CD4-positive, alpha-beta T cell treated with Interferon gamma for 1 hour (primary cell): ENCODE measurements at regions not wholly inside any gene's neighbourhood (a gene's known extent, or its start where the extent isn't known, plus 50 kb on each side); places are given as distances from the start of the nearest gene placed in this dataset.

Experiments
- DNase-seq: peaks from one replicate; pipeline ENCODE4 v3.0.0-alpha.2; 2020

- DNase-seq: no peak
These were observed 223.2 kb upstream of the FOXF1 start for GRCh38 chr16:86286991-86287663.

DNA sequence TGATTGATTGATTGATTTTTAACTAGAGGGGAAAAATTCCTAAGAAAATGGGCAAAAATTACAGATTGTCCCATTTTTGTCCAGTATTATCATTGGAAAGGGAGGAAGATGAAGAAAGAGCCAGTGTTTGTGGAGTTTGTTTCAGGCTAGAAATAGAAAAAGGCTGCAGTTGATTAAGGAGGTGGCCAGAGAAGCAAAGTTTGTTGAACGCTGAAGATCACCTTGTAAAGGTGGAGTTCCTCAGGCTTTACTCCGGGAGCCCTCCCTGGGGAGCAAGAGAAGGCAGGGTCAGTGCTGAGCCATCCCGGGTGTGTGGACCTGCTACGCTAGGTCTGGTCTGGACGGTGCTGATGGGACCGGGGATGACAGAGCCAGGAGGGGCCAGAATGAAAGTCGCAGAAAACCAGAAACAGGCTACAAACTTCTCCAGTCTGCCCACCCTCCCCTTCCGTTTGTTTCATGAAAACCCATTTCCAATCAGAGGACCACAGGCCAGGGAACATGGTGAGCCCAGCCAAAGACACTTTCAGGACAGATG lies 222.6 kb upstream of the FOXF1 start:
- no peak for DNase-seq

GRCh38 chr16:86288716-86289294 lies 221.5 kb upstream of the FOXF1 start:
- DNase-seq: no peak

GRCh38 chr16:86289304-86289703 lies 221.0 kb upstream of the FOXF1 start:
- no peak for DNase-seq

- no peak for DNase-seq
These were observed 220.4 kb upstream of the FOXF1 start for GRCh38 chr16:86289907-86290306.

- DNase-seq: no peak
These were observed 218.8 kb upstream of the FOXF1 start for GRCh38 chr16:86291491-86291890.

DNA sequence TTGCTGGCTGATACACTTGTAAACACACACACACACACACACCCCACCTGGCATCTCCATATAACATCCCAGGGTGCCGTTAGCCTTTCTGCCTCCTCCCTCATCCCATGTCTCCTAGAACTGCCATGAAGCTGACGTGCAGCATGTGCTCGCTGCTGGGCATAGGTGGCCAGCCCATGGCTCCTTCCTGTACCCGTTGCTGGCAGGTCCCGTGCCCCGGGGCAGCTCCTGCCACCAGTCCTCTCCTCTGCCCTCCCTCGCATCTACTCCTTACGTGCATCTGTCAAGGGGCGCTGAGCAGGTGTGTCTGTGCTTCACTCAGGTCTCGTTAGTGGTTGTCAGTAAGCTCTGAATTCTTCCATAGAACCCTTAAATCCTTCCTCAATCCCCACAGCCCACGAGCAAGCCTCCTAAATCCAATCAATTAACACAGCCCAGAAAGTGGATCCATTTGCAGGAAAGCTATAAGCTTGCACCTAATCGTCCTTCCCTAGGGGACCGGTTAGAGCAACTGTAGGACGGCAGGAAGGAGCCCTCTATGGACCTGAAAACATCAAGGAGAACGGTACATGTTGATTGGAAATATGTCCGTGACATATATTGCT lies 218.1 kb upstream of the FOXF1 start:
- DNase-seq: no peak

DNA sequence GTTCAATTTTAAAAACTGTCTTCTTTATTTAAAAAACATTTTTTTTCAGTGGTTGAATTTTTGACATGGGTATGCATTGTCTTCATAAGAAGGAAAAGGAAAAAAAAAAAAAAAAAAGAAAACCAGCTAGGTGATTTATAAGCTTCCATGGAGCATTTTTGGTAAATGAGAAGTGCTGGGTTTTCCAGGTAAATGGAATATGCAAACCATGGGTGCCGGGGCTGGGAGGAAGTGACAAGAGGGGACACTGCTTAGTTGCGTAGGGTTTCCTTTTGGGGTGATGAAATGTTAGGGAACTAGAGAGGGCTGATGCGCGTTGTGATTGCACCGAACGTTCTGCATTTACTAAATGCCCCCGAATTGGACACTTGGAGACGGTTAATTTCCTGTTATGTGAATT lies 217.4 kb upstream of the FOXF1 start:
- DNase-seq: no peak

- DNase-seq: no peak
These were observed 216.4 kb upstream of the FOXF1 start for GRCh38 chr16:86293906-86294305.

GRCh38 chr16:86294535-86295196 lies 215.7 kb upstream of the FOXF1 start:
- DNase-seq: no peak

- no peak for DNase-seq
These were observed 214.1 kb upstream of the FOXF1 start for GRCh38 chr16:86296256-86296655.

- no peak for DNase-seq
These were observed 212.9 kb upstream of the FOXF1 start for GRCh38 chr16:86297391-86297790.

DNA sequence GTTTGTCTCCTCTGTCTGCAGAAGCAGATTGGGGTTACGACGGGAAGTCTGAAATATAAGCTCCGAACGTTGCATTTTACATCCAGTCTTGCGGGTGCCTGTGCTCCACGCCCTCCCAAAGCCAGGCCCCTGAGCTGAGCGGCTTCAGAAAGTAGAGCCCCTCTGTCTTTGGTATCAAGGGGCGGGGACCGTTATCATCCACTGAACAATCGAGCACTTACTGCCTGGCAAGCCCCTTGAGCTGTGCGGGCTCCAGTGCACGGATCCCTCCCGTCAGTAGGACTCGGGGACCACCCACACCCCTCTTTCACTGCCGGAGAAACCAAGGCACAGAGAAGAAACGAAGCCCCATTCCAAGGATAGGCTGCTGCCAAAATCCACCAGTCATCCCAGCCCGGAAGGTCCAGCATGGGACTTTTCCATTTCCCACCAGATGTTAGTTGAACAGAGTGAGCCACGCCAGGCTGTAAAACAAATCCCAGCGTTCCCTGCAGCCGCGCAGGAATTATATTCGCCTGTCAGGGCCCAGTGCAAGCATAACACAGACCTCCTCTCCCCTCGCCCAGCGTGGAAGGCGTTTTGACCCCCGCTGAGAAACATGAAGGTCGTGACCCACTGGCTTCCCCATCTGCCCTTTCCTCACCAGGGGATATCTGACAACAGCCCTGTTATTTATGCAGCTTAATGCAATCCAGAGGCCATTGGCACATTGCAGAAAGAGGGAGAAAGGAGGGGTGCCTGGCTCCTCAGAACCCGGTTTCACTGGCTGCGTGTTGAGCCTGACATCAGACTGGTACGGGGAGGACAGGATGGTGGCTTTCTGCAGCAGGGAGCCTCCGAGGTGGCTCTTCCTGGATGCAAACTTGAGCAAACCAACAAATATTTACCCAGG lies 212.2 kb upstream of the FOXF1 start:
- DNase-seq: no peak

GRCh38 chr16:86298758-86299134 lies 211.6 kb upstream of the FOXF1 start:
- DNase-seq: no peak

GRCh38 chr16:86299882-86300610 lies 210.3 kb upstream of the FOXF1 start:
- no peak for DNase-seq

DNA sequence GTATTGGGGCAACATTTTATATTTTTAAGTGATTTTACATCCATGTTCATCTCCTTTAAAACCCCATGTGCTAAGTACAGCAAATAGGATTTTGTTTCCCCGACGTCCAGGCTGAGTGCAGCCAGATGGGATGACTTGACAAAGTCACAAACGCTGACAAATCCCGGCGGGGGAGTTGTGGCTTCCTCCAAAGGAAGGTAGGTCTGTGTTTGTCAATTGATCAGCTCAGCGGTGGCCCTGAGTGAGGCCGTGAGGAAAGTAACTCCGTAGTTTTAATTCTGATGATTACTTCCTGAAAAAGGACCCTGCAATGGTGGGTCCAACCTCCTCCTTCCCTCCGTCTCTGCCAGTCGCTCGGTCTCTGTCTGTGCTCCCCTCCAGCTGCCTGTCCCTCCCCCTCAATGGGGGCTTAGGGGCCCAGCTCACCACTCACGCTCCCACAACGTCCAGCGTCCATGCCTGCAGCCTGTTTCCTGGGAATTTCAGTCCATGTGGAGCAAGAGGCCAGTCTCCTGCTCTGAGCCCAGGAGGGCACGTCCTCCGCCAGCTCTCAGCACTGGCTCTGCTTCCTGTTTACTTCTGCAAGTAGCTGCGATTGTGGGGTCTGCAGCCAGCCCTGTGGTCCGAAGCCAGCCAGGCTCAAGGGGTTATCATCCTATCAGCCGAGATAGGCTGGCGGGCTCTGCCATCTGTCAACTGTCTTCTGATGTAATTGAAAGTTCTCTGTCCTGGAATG lies 209.4 kb upstream of the FOXF1 start:
- no peak for DNase-seq

DNA sequence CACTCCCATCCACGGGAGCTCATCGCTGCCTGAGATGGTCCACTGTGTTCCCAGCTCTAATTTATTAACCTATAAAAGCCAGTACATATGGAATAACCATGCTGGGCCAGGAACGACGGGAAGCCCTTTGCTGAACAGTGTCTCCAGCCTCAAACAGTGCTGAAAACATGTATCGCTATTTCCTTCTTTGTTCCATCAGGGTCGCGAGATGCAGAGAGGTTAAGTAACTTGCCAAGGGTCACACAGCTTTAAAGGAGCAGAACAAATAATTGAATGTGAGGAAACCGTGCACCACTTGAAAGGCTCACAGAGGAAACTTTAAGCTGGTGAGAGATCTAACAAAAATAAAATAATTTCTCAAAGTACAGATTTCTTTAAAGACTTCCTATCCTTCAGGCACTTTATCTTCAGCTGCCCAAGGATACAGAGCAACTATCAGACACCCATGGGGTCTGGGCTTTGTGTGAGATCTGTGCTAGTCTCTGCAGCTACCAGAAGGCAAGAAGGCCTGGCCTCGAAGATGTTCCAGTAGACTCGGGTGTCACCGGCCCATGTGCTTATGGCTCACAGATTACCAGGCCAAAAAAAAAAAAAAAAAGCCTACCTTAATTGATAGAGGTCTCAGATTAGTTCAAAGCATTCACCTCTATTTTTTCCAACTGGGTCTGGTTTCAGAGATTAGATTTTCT lies 207.8 kb upstream of the FOXF1 start:
- DNase-seq: no peak

DNA sequence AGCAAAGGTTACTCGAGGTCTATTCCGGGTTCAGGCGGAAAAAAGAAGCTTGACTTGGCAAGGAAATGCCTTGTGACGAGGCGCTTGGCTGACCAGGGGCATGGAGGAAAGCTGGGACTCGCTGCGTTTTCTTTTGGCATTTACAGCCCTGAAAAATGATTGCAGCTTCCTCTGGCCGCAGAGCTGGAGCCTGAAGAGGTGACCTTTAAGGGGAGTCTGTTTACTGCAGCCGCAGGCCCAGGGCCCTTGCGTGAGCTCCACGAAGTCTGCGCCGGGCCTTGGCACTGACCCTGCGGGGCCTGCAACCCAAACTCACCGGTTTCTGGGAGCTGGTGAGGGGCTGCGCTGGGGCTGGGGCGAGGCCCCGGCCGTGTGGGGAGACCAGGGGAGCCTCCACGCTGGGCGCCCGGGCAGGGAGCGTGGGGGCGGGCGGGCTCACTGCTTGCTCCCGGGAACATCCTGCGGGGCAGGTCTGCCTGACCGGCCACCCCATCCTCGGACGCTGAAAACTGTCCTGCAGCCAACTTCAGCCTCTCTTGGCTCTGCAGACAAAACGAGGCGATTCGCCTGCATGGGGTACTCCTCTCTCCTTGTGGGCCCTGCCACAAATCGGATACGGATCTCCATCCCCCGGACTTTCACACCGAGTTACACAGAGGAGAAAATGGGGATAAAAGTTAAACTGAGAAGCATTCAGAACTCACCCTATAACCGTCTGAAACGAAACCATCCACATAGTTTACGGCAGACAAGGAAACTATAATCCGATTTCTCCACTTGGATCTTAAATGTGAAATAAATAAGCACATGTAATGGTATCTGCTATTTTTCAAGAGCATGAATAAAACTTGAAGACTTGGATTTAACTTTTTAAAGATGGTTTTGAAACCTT lies 206.3 kb upstream of the FOXF1 start:
- no peak for DNase-seq

GRCh38 chr16:86304868-86305267 lies 205.5 kb upstream of the FOXF1 start:
- DNase-seq: no peak

DNA sequence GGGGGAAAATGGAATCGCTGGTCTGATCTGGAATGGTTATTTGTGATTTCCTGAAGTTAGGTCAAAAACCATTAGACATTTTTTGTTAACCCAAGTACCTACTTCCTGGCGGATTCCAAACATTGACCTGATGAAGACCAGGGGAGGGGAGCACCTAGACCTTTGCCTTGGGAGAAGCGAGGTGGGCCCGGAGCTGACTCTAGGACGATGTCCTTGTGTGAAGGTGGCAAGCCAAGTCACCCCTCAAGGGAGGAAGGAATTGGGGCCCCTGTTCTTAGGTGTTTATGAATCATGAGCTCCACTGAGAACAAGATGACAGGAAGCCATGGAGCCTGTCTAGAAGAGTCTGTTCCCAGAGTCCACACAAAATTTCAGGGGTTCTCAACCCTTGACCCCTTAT lies 204.9 kb upstream of the FOXF1 start:
- no peak for DNase-seq
